ENCODE measurements at regions not wholly inside any gene's neighbourhood (a gene's known extent, or its start where the extent isn't known, plus 50 kb on each side); places are given as distances from the start of the nearest gene placed in this dataset.

- no peak for TF ChIP-seq CTCF (IDR thresholded peaks at IDR 0.05)
- no peak for TF ChIP-seq POLR2A (IDR thresholded peaks at IDR 0.05)
Measured at GRCh38 chr2:239871481-239872435, 153.4 kb downstream of the NDUFA10 start.
